HG03135 (cell line): ENCODE measurements at regions not wholly inside any gene's neighbourhood (a gene's known extent, or its start where the extent isn't known, plus 50 kb on each side); places are given as distances from the start of the nearest gene placed in this dataset.

Experiments
- ATAC-seq: cut with Tn5 transposase; IDR thresholded peaks from one replicate; pipeline ENCODE4 v1.9.1; 2021; ENCODE audit warnings: mild to moderate bottlenecking, moderate library complexity; ENCODE audit not compliant: unreplicated experiment

- no peak for ATAC-seq
These were observed 718.1 kb upstream of the SOX9 start for GRCh38 chr17:71402661-71403141.

- no peak for ATAC-seq
These were observed 715.7 kb upstream of the SOX9 start for GRCh38 chr17:71405101-71405500.

- no peak for ATAC-seq
These were observed 712.8 kb upstream of the SOX9 start for GRCh38 chr17:71407981-71408380.

GRCh38 chr17:71409137-71409536 lies 711.7 kb upstream of the SOX9 start:
- no peak for ATAC-seq

- ATAC-seq, result no peak
These were observed 711.1 kb upstream of the SOX9 start for GRCh38 chr17:71409712-71410111.

GRCh38 chr17:71412803-71413202 lies 708.0 kb upstream of the SOX9 start:
- ATAC-seq, result no peak

GRCh38 chr17:71413935-71414334 lies 706.9 kb upstream of the SOX9 start:
- ATAC-seq, result no peak

- no peak for ATAC-seq
These were observed 703.7 kb upstream of the SOX9 start for GRCh38 chr17:71417142-71417541.

- no peak for ATAC-seq
These were observed 697.9 kb upstream of the SOX9 start for GRCh38 chr17:71422968-71423367.

- no peak for ATAC-seq
These were observed 696.8 kb upstream of the SOX9 start for GRCh38 chr17:71423871-71424546.

GRCh38 chr17:71427801-71428200 lies 693.0 kb upstream of the SOX9 start:
- ATAC-seq, result no peak

- ATAC-seq, result no peak
These were observed 691.9 kb upstream of the SOX9 start for GRCh38 chr17:71428897-71429296.

GRCh38 chr17:71430281-71430680 lies 690.5 kb upstream of the SOX9 start:
- ATAC-seq, result no peak

- no peak for ATAC-seq
These were observed 689.7 kb upstream of the SOX9 start for GRCh38 chr17:71431146-71431545.

GRCh38 chr17:71432378-71433315 lies 688.2 kb upstream of the SOX9 start:
- ATAC-seq, result no peak

- no peak for ATAC-seq
These were observed 686.1 kb upstream of the SOX9 start for GRCh38 chr17:71434716-71435115.

GRCh38 chr17:71436479-71436878 lies 684.3 kb upstream of the SOX9 start:
- ATAC-seq, result no peak

- no peak for ATAC-seq
These were observed 683.7 kb upstream of the SOX9 start for GRCh38 chr17:71437166-71437565.

- ATAC-seq, result no peak
These were observed 682.1 kb upstream of the SOX9 start for GRCh38 chr17:71438631-71439146.

- ATAC-seq, result no peak
These were observed 680.3 kb upstream of the SOX9 start for GRCh38 chr17:71440513-71440912.

- ATAC-seq, result no peak
These were observed 679.7 kb upstream of the SOX9 start for GRCh38 chr17:71441098-71441497.

GRCh38 chr17:71444078-71444477 lies 676.7 kb upstream of the SOX9 start:
- ATAC-seq, result no peak
